Spinal cord (tissue), 9 donors: ENCODE measurements at regions not wholly inside any gene's neighbourhood (a gene's known extent, or its start where the extent isn't known, plus 50 kb on each side); places are given as distances from the start of the nearest gene placed in this dataset.
"Not testable (repeated sequence)": the region's sequence is repeated elsewhere in the genome, so short reads cannot be mapped to it uniquely, and the experiment has no call there.

ENCODE experiments used
- DNase-seq, 6 donors: peaks; one replicate each; pipeline versions ENCODE4 v3.0.0 to v3.0.0-alpha.2; 2013 to 2015; ENCODE audit warnings: low spot score in 6 of 6, low read depth in 4 of 6
- H3K27ac ChIP-seq: one replicate; pipeline ENCODE4 v1.5.1; 2013; ENCODE audit warnings: low read depth, low read length, control low read depth
- H3K27me3 ChIP-seq: one replicate; pipeline ENCODE4 v1.6.1; 2013; ENCODE audit warnings: low read length; ENCODE audit not compliant: control insufficient read depth, insufficient read depth
- H3K36me3 ChIP-seq: one replicate; pipeline ENCODE4 v1.6.1; 2013; ENCODE audit warnings: low read length; ENCODE audit not compliant: control insufficient read depth, insufficient read depth
- H3K4me1 ChIP-seq: one replicate; pipeline ENCODE4 v1.6.1; 2013; ENCODE audit warnings: low read length; ENCODE audit not compliant: control insufficient read depth, insufficient read depth
- H3K4me3 ChIP-seq: one replicate; pipeline ENCODE4 v1.5.1; 2013; ENCODE audit warnings: low read depth, low read length, control low read depth
- H3K9me3 ChIP-seq: one replicate; pipeline ENCODE4 v1.6.1; 2013; ENCODE audit warnings: low read length; ENCODE audit not compliant: control insufficient read depth, insufficient read depth
- WGBS: methylation state at CpG from one replicate; pipeline ENCODE4 v1.1.5; 2013; ENCODE audit warnings: missing lambda C conversion rate; ENCODE audit not compliant: insufficient coverage; 5-methylcytosine and 5-hydroxymethylcytosine counted together
- donor health status: healthy.

DNA sequence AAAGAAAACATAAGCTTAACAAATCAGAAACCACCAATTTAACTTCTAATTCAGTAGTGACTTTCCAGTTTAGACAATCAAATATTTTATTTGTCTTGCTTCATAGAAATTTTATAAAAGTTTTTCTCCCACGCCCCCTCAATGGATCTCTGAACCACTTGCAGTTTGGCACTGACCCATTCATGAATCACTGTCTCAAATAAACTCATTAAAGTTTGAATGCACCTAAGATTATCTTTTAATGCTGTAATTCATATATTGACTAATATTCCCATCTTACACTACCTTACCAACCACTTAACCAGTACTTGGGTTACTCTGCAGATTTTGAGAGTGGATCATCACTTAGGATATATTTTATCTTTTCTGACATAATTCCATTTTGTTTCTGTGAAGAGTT lies 880.2 kb downstream of the OTOL1 start:
- DNase-seq = no peak
- no peaks in the 10 kb centered on the region for H3K36me3 ChIP-seq
- no CpG with 5 or more reads among the region's 1 CpG for WGBS
- H3K27ac ChIP-seq = no peak overlapping the region
- no peak overlapping the region for H3K4me3 ChIP-seq
- H3K9me3 ChIP-seq = no peaks in the 10 kb centered on the region
- H3K4me1 ChIP-seq = no peaks in the 10 kb centered on the region
- H3K27me3 ChIP-seq = no peaks in the 10 kb centered on the region

DNA sequence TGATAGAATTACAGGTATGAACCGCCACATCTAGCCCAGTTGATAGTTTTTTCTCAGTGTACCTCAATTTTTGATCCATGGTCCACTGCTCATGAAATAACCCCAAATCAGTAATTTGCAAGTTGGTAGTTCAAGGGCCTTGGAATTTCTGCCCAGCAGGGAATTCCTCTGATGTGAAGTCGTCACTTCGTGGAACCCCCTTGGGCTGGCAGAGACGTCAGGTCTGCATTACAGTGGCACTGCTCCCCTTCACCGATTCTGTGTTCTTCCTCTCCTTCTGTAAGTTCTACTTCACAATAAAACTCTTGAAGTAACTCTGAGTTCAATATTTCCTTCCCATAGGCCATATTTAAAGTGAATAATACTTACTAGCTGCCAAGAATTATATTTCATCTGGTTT lies 881.0 kb downstream of the OTOL1 start:
- no peaks in the 10 kb centered on the region for H3K27me3 ChIP-seq
- H3K9me3 ChIP-seq = no peaks in the 10 kb centered on the region
- no peak for DNase-seq
- no peak overlapping the region for H3K27ac ChIP-seq
- no peaks in the 10 kb centered on the region for H3K4me1 ChIP-seq
- no peak overlapping the region for H3K4me3 ChIP-seq
- 96% methylated on average over 4 of the region's 5 CpGs for WGBS
- no peaks in the 10 kb centered on the region for H3K36me3 ChIP-seq

DNA sequence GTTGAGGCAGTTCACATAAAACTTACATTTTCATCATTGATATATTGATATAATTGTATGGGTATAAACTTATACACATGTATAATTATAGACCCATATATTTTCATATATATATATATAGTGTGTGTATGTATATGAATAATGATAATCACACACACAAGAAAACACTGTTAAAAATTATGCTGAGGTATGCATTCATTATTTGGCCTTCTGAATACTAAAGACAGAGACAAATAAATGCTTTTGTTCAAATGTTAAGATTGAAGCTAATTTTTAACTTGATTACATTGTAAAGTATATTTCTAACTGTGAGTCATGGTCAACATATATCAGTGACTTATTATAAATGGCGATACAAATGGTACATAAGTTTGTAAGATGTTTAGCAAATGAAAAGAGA lies 888.8 kb downstream of the OTOL1 start:
- Histone ChIP-seq H3K9me3 (no peaks in the 10 kb centered on the region), H3K27me3 (no peaks in the 10 kb centered on the region), H3K4me1 (no peaks in the 10 kb centered on the region), H3K36me3 (no peaks in the 10 kb centered on the region), H3K4me3 (no peak overlapping the region), H3K27ac (no peak overlapping the region)
- DNase-seq = no peak
- WGBS = no CpG with 5 or more reads among the region's 1 CpG

DNA sequence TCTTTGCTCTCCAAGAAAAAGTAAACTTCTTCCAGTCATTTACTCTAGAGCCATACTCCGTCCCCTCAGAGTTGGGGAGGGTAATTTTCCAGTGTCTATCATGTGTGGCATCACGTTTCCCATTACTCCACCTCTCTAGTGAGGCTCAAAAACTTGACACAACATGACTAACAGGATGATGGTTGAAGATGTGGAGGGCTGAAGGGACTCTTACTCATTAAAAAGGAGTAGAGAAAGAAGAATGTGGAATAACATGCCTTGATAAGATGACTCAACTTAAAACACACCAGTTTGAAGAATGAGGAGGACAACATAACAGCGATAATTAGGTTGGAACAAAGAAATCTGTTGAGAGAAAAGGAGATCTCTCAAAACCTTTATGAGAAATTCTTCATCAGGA lies 894.3 kb downstream of the OTOL1 start:
- no peak for DNase-seq
- WGBS = no CpG with 5 or more reads among the region's 3 CpGs
- Histone ChIP-seq H3K4me3 (no peak overlapping the region), H3K4me1 (no peaks in the 10 kb centered on the region), H3K36me3 (no peaks in the 10 kb centered on the region), H3K27ac (no peak overlapping the region), H3K9me3 (no peaks in the 10 kb centered on the region), H3K27me3 (no peaks in the 10 kb centered on the region)

DNA sequence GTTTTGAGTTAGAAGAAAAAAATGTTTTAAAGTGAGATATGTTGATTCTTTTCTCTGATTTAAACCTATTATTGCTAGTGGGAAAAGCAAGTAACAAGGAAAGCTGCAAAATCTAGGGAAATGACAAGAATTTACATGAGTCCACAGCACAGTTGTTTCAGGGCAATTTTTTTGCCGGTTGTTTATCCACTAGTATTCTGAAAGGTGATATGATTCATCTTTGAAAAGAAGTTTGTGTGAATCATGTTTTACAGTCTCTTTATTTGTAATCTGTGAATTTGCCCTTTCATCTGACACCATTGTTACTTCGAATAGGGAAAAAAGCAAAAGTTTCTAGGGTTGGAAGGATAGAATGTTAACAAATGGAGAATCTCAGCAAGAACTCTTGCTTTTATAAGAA lies 894.7 kb downstream of the OTOL1 start:
- no peak overlapping the region for H3K27ac ChIP-seq
- no CpG with 5 or more reads among the region's 2 CpGs for WGBS
- peak in 1 of 6 donors; percentile 0 for DNase-seq
- no peaks in the 10 kb centered on the region for H3K36me3 ChIP-seq
- no peaks in the 10 kb centered on the region for H3K9me3 ChIP-seq
- H3K4me1 ChIP-seq = no peaks in the 10 kb centered on the region
- H3K4me3 ChIP-seq = no peak overlapping the region
- no peaks in the 10 kb centered on the region for H3K27me3 ChIP-seq

DNA sequence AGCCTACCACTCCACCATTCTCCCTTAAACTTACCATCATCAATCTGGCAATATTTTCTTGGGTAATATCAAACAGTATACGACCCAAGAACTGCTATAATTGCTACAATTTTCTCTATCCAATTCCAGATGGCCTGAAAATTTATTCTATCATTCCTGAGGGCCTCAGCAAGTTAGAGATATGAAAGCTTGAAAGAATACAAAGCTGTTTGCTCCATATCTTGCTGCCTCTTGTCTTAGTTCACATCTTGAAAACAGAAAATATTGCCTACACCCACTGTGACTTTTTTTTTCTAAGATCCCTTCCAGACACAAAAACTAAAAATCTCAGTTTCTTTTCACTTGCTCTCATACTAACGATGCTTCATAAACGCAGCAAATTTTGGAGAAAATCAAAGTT lies 898.9 kb downstream of the OTOL1 start:
- Histone ChIP-seq H3K4me3 (no peak overlapping the region), H3K27me3 (no peaks in the 10 kb centered on the region), H3K27ac (no peak overlapping the region), H3K36me3 (no peaks in the 10 kb centered on the region), H3K4me1 (no peaks in the 10 kb centered on the region), H3K9me3 (no peaks in the 10 kb centered on the region)
- 40% methylated on average over 1 of the region's 3 CpGs for WGBS
- DNase-seq = peak in 2 of 6 donors; percentile 8 to 62

DNA sequence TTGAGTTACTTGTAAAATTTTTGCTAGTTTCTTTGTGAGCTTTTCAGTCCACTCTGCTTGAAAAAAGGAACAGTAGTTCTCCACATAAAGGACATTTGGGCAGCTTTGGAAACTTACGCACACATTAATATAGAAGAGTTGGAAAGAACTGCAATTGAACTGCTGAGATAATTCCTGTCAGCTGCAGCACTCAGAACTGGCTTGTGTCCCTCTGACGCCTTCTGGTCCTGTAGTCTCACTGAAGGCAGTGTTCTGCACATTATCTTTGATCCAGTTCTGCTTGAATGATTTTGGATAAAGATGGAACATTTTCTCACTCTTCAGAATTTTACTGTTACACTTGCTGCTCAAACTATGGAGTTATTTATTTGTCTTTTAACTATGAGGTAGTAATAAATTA lies 901.9 kb downstream of the OTOL1 start:
- WGBS = 80% methylated on average over 1 of the region's 2 CpGs
- H3K36me3 ChIP-seq = no peaks in the 10 kb centered on the region
- no peaks in the 10 kb centered on the region for H3K9me3 ChIP-seq
- H3K27me3 ChIP-seq = no peaks in the 10 kb centered on the region
- DNase-seq = peak in 1 of 6 donors; percentile 83
- no peak overlapping the region for H3K4me3 ChIP-seq
- H3K27ac ChIP-seq = no peak overlapping the region
- no peaks in the 10 kb centered on the region for H3K4me1 ChIP-seq

DNA sequence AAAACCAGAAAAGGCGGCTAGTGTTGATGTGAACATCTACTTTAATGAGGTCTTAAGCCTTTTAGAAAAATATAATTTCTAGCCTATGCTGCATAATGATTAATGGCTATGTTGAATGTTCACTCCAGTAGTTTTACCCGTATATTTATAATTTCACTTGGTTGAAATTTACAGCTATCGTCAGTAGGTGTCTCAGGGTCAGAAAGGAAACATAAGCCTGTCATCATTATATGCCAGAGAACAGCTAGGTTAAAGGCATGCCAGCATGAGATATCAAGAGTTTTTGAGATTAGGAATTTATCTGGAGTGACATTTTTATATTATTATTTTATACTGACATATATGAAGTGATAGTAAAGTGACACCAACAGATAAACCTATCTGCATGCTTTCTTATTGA lies 904.1 kb downstream of the OTOL1 start:
- Histone ChIP-seq H3K9me3 (no peaks in the 10 kb centered on the region), H3K27ac (no peak overlapping the region), H3K36me3 (no peaks in the 10 kb centered on the region), H3K4me3 (no peak overlapping the region), H3K4me1 (no peaks in the 10 kb centered on the region), H3K27me3 (no peaks in the 10 kb centered on the region)
- no peak for DNase-seq
- no CpG with 5 or more reads among the region's 3 CpGs for WGBS

DNA sequence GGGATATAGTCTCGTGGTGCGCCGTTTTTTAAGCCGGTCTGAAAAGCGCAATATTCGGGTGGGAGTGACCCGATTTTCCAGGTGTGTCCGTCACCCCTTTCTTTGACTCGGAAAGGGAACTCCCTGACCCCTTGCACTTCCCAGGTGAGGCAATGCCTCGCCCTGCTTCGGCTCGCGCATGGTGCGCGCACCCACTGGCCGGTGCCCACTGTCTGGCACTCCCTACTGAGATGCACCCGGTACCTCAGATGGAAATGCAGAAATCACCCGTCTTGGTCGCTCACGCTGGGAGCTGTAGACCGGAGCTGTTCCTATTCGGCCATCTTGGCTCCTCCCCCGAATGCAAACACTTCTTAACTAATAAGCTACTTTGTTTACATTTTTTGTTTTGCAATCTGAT lies 914.9 kb downstream of the OTOL1 start:
- not testable (repeated sequence) for H3K27me3 ChIP-seq, H3K36me3 ChIP-seq, H3K27ac ChIP-seq, H3K4me3 ChIP-seq, H3K4me1 ChIP-seq, DNase-seq, H3K9me3 ChIP-seq
- WGBS = 88% methylated on average over 8 of the region's 23 CpGs

DNA sequence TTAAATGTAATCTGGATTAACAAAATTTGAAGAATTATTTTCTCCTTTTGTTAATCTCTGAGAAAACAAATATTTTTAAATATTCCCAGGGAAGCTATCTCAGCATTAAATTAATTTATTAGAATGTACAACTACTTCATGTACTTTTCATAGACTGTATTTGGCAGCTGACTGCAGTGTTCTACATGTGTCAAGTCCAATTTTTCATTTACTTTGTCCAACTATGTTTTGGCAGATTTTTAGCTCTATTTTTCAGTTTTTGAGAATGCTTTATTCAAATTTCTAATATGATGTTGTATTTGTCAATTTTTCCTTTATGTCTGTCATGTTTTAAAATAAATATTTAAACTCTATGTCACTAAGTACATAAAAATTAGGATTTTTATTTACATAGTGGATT lies 925.1 kb downstream of the OTOL1 start:
- H3K4me3 ChIP-seq = no peak overlapping the region

More for the DNA sequence above, 925.1 kb downstream of the OTOL1 start:
- Histone ChIP-seq H3K4me1 (no peaks in the 10 kb centered on the region), H3K9me3 (no peaks in the 10 kb centered on the region), H3K27me3 (no peaks in the 10 kb centered on the region), H3K27ac (no peak overlapping the region), H3K36me3 (no peaks in the 10 kb centered on the region)
- DNase-seq = no peak
